GM21360 (cell line): ENCODE measurements at regions not wholly inside any gene's neighbourhood (a gene's known extent, or its start where the extent isn't known, plus 50 kb on each side); places are given as distances from the start of the nearest gene placed in this dataset.

Experiments
- ATAC-seq: cut with Tn5 transposase; IDR thresholded peaks from one replicate; pipeline ENCODE4 v1.9.1; 2021; ENCODE audit warnings: mild to moderate bottlenecking, moderate library complexity; ENCODE audit not compliant: unreplicated experiment

DNA sequence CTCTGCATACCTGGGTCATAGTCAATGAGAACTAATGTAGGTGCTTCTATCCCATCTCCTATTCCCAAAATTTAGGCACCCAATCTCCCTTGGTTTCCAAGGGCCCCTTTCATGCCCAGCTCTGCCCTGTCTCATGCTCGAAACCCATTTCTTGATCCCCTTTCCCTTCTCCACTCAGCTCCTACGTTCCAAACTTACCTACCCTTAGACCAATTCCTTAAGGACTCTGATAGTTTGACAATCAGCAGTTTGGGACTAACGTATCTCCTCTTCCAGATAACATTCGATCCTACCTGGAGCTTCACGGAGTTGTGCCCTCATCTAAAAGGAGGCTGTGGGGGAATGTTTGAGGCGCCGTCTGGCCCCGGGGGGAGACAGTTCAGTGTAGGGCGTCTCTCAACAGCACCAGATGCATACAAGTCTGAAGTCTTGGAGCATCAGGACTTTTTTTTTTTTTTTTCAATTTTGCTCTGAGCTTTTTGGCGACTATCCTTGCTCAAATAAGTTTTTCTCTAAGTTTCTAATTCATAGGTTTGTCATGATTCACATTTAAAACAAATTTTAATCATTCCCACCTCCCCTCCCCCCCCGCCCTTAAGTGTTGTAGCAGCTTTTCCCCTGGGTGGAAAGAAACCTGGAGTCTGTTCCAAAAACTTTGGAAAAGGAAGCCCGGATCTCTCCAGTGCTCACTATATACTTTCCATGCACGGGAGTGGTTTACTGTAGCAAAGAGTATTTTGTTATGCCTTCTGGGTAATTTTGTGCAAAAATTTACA lies 141.2 kb upstream of the LGALSL start:
- ATAC-seq: no peak

DNA sequence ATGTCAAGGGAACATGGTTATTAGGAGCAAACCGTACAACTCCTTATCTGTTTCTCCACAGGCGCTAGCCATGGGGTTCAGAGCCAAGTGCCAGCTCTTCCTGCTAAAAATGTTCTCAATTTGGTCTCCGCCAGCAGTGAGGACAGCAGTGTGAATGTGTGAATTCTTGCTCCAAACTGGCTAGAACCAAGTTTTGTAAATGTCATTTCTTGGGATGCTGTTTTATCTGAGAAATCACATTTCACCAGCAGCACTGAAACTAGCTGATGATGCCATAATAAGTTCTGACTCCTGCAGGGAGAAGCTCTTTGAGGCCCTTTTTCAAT lies 140.6 kb upstream of the LGALSL start:
- ATAC-seq: no peak

DNA sequence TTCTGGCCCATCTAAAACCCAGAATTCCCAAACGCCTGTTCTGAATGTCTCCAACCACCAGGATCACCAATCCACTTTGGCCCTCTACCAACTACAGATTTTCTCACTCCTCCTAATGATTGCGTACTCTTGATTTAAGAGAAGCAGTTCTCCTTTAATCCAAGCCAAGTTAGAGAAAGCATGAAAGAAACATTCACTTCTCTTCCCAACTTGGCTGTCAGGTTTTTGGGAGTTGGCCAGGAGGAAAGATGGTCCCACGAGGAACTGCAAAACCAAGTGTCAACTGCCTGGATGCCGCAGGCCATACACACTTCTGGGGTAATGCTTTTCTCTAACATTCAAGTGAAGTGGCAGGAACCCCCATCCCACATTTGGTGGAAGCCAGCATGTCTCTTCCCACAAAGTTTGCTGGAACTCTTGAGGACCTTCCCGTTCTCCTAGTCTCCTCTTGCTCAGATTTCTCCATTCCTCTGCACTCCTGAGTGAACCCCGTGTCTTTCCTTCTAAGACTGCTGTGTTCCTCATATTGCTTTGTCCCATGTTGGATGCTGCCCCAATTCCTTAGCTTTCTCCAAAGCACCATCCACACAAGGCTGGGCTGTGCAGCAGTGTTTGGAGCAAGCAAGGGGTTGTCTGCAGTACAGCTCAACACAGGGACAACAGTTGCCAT lies 138.5 kb upstream of the LGALSL start:
- no peak for ATAC-seq

DNA sequence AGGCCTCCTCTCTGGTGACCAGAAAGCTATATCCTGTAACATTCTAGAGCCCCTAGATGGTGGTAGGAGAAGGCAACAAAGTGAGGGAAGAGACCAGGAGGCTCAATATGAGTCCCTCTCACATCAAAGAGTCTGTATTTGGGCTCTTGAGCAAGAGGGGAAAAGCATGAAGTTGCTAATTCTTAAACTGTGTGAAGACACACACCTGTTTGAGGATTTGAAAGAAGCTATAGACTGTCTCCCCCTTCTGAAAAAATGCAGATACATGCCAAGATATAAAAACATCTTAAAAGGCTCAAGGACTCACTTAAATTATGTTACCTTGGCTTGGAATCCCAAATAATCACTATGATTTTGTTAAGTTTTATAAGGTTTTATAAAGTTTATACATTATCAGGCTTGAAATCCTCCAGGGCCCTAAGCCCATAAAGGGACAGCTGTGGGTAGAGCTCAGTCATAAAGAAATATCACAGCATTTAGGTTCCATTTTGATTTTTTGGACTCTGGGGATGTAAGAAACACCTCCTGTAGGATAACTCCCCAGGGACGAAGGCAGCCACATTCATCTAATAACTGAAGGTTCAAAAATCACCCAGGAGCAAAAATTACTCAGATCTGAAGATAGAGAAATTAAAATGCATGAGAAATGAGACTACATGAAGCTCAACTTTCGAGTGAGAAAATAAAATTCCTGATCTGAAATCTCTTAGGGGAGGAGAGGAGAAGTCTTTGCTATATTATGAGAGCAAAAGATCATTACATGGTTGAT lies 136.1 kb upstream of the LGALSL start:
- no peak for ATAC-seq

DNA sequence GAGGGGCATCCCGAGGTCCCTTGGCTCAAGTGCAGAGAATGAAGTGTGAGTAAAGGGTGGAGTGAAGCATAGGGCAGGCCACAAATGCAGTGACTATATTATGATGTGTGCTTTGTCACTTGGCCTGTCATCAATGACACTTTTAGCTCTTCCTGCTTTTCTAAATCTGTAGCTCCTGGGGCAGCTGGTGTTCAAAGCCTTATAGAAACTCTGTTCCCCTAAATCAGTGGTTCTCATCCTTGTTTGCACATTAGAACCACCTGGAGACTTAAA lies 135.6 kb upstream of the LGALSL start:
- ATAC-seq: no peak

DNA sequence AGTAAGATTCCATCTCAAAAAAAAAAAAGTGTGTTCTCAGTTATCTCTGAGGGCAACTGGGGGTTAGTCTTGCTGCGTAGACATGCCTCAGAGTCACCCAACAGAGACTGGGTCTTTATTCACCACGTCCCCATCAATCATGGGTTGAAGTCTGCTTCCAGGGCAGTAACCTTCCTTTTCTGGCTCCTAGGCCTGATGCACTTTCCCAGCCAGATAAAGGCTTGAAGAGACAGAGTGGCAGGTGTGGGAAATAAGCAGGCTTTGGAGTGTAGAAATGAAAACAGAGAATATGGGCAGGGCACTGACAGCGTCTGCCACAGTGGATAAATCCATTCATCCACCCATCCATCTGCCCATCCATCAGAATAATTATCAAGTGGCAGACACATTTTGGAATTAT lies 134.1 kb upstream of the LGALSL start:
- no peak for ATAC-seq

DNA sequence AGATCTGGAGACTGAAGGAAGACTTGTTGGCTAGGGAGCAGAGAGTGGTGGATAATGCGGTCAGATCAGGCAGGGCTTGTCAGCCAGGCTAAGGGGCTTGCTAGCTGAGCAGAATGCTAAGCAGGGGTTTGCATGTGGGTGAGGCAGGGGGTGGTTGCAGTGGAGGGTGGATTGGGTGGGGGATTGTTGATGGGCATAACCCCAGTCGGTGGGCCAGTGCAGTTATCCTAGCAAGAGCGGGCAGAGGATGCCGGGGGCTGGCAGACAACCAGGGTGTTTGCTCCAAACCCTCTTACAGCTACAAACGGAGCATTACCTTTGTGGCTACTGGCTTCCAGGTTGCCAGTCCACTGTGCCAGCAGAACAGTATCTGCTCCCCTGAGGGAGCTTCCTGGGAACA lies 131.5 kb upstream of the LGALSL start:
- ATAC-seq: no peak

DNA sequence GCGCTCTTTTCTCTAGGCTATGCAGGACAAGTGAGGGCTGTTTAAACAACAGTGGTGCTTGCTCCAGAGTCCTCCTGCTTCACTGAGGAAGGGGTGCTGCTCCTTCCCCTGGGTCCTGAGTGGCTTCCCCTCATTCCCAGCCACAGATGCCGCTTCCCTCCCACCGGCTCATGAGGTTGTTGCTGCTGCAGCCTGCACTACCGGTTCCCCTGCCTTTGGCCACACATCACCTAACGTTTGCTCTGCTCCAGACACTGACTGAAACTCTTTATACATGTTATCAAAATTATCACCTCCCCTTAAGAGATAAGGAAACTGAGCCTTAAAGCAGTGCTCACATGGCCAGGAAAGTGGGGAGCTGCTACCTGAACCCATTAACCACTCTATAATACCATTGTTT lies 130.8 kb upstream of the LGALSL start:
- ATAC-seq: no peak

DNA sequence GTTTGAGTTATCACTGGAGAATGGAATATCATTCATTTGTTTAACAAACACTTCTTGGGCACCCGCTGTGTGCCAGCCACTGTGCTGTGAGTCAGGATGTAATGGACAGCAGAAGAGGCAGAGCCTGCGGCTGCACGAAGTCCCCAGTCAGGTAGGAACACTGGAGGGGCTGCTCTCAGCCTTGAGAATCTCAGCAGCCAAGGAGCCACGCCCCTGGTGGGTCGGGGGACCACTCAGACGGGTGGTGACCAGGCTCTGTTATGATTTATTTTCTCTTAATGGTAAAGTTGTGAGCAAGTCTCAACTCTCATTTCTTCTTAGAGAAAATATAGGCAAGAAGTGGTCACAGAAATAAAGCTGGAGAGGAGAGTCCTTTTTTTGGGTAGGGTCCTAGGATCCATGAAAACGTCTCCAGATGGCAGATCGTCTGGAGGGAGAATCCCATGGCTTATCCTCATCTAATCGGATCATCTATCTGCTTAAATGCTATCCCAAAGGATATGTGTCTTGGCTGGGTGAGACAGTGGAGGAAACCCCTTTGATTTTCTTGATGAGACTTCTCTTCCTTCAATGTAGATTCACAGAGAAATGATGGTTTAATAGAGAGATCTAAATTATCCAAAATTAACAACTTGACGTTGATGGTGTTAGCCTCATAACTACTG lies 129.1 kb upstream of the LGALSL start:
- no peak for ATAC-seq

DNA sequence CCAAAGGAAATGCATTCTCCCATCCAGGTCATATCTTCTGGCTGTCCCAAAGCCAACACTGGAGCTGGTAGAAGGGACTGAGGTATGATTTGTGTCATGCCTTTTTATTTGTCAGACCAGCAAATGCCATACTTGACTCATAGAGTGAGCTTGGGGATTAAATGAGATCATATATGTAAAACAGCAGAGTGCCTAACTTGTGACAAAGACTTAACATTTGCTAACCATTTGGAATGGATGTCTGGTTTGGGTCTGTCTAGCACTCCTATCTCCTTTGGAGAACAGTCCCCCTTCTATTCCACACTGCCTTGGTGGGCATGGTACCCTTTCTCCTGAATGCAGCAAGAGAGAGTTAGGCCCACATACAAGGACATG lies 128.5 kb upstream of the LGALSL start:
- ATAC-seq: no peak

DNA sequence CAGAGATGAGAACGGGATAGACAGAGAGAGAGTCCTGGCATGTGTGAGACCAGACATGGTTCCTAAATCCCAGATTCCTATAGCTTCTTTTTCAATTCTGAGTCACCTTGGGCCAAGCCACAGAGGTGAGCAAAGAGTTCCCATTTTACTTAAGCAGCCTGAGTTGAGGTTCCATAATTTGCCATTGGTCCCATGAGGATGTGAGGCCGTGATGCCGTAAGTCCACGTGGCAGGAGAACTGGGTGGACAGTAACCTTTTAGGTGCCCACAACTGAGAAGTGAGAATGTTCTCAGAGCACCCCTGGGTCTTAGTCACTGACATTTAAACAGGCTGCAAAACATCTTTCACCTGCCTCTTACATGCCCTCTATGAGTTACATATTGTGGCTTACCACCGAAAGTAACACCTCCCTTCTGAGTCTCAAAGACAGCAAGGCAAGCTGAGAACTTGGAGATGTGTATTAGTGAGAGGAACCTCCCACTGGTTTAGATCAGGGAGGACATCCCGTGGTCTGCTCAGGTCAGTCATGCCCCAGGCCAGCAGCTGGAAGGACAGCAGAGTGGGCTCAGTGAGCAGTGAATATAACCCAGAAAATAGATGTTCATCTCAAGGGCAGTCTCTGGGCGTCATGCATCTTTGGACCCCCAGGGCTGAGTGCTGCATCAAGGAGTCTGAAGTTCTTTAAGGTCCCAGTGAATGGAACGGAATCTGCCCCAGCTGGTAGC lies 127.9 kb upstream of the LGALSL start:
- ATAC-seq: peak; percentile 81

DNA sequence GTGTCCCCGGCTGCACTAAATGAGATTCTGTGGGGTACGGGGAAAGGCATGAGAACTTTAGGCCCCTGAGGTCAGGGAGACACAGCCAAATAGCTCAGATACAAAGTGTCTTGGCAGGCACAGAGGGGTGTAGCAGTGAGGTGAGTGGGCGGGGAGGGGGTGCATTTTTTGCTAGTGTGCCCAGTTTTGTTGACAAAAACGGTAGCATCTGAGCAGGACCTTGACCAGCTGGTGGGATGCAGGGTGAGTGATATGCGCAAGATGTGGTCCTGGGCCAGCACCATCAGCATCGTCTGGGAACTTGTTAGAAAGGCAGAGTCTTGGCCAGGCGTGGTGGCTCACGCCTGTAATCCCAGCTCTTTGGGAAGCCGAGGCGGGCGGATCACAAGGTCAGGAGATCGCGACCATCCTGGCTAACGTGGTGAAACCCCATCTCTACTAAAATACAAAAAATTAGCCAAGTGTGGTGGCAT lies 127.3 kb upstream of the LGALSL start:
- no peak for ATAC-seq

DNA sequence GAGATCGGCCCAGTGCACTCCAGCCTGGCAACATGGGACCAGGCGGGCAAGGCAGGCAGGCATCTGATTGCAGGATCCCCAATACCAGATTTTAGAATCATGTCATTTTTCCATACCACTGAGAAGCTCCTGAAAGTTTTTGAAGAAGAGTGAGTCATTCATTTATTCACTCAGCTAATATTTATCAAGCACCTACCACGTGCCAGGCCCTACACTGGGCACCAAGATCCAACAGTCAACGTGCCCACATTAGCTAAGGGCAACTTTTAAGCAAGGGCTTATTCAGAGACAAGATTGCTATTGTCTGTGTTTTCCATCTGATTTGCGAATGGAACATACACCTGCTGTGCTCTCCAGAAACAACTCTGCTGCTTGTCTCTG lies 126.8 kb upstream of the LGALSL start:
- no peak for ATAC-seq

DNA sequence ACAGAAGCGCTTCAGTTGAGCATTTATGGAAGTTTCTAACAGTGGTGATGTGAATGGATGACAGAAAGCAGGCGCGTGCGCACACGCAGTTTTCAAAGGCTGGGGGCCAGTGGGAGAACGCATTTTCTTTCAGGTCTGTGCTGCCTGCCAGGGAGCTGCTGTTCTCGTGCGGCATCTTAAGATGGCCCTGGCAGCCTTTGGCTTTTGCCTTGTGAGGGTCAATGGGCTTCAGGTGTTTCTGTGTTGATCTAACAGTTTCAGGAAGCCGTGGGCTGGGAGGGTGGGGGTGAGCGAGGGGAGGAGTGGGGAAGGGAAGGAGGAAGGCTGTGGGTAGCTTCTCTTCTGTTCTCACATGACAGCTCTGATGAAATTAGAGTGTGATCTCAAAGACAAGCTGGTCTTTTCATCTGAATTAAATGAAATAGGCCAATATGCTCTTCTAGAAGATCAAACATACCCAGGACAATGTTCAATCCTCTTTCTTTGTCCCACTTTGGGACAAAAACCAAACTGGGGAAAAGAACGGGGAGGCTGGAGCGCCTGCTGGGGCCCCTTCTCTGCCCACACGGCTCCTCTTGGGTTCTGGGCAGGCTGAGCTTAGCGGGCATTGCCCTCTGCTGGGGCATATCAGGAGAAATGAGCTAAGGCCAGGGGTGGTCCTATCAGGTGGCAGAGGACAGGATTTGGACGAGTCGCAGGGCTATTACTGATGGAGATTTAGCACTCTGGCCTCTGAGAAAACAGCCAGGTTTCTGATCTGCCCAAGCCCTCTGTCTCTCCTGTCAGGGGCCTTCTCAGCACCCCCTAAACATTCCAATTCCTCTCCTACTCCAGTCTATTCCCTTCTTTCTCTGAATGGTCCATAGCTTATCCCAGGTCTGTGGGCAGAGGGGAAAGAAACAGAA lies 126.2 kb upstream of the LGALSL start:
- no peak for ATAC-seq

DNA sequence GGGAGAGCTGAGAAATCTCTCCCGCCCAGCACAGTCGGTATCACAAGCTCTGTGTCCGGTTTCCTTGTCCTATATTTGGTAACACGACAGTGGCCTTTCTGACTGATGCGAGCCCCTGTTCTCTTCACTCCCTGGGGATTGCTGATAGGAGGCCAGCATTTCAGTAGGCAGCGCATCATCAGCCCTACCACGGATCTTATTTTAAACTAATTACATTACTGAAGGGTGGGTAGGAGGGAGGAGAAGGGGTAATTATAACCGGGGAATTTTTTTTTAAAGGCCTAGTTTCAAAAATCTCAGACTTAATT lies 125.6 kb upstream of the LGALSL start:
- no peak for ATAC-seq

DNA sequence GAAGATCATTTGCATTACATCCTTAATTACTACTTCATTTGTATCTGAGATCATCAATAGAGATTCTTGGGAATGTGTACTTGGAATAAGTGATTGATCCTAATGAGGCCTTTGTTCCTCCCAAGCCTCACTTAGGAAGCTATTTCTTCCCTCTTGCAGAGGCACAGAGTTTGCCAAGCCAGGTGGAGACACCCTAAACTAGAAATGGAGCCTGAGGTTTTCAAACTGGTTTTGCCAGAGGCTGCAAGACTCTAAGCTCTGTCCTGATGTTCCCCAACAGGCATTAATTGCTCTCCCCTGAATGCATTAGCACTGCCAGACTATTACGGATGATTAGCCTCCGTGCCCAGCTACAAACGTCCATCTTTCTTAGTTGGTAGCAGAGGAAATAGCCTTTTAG lies 125.2 kb upstream of the LGALSL start:
- no peak for ATAC-seq

DNA sequence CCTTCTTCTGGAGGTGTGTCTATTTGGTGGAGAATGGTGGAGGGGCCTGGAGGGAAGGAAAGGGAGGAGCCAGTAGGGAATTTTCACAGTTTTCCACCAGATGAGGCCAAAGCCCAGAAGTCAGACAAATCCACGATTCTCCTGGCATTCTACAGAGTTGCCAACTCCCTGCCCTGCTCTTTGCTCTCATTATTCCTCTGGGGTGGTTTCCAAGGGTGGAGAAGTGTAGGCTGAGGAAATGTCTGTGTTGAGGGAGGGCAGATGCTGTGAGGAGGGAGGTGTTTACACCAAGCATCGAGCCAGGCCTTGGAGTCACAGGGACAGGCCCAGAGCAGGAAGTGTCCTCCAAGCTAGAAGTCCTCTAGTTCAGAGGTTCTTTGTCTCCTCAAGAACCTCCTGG lies 124.1 kb upstream of the LGALSL start:
- no peak for ATAC-seq

DNA sequence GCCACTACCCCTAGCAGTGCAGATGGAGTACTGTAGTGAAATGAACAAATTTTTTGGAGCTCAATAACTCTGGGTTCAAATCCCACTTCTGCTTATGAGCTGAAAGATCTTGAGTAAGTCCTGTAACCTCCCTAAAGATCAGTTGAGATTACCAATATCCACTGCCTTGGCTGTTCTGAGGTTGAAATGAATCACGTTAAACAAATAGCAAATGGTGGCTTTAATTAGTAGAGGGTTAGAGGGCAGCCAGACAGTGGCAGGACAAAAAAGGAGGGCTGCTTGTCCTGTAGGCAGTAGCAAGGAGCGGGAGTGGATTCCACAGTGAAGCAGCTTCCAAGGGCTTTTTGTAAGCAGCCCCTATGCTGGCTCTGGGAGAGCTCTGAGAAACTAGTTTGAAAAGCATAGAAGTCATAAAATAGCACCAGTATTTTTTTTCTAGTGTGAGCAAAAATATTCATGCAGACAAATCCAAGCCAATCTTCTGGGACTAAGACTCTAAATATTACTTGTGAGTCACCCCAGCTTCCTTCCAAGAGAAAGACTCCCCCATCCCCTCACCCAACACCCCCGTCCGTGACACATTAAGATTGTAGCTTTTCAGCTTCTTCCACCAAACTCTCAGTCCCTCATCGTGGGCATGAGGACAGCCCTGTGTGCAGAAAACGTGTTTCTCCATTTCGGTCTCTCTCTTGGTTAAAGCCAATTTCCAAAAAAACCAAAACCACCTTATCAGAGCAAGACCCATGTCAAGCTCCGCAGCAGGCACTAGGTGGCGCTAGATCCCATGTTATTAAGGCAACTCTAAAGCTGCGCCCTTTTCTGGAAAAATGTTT lies 123.5 kb upstream of the LGALSL start:
- no peak for ATAC-seq

DNA sequence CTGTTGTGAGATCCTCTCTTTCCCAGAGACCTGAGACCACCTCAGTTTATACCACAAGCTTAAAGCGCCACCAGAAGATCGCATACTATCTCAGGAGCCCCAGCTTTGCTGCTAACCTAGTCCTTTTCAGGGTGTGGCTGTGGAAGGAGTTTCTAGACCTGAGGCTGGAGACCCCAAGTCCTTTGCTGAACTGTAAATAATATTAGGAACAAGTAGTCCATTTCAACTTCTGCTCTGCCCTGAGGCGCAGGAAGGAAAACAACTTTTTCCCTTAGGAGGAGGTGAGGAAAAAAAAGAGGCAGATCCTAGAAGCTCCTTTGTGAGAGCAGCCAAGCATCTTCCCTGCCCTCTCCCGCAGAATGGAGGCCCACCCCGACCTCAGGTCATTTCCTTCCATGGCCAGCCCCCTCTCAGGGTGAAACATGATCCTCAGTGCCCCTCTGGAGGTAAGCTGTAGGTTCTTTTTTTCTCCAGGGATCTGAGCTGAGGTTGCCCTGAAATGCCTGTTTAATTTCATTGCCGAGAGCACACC lies 122.8 kb upstream of the LGALSL start:
- no peak for ATAC-seq
